ENCODE measurements at regions not wholly inside any gene's neighbourhood (a gene's known extent, or its start where the extent isn't known, plus 50 kb on each side); places are given as distances from the start of the nearest gene placed in this dataset.
"Not testable (repeated sequence)": the region's sequence is repeated elsewhere in the genome, so short reads cannot be mapped to it uniquely, and the experiment has no call there.

- no peak for DNase-seq
These were observed 1111.8 kb downstream of the TAF11L14 start for GRCh38 chr5:18745988-18746615.

GRCh38 chr5:18749763-18750162 is 1115.5 kb downstream of the TAF11L14 start:
- DNase-seq, result no peak

GRCh38 chr5:18752317-18752716 is 1118.1 kb downstream of the TAF11L14 start:
- DNase-seq, result no peak

DNA sequence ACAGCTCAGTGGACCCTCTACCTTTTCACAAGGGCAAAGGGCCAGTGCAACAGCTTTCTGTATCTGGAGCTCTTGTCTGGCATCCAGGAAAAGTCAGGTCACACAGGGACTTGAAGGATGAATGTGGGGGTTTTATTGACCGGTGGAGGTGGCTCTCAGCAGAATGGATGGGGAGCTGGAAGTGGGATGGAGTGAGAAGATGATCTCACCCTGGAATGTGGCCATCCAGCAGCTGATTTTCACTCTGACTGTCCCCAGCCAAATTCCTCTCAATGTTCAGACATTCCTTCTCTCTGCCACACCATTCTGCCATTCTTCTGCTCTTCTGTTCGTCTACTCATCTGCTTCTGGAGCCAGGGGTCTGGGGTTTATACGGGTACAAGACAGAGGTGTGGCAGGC is 1119.9 kb downstream of the TAF11L14 start:
- no peak for DNase-seq

- no peak for DNase-seq
These were observed 1127.5 kb downstream of the TAF11L14 start for GRCh38 chr5:18761801-18762200.

DNA sequence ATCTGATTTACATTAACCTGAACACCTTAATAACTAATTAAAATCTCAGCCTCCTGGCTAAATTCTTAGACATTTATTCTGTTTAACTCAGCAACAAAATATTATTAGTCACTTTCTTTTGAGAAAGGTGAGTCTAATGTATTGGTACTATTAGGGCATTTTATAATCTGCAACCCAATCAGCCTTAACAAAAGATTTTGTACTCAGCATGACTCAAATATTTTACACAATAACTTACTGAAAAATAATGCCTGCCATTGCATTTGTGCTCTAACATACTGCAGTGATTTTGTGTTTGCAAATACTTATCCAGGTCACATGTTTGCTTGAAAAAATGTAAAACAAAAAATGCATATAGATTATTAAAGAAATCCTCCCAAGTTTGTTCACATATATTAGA is 1129.9 kb downstream of the TAF11L14 start:
- no peak for DNase-seq

- DNase-seq, result no peak
These were observed 1131.0 kb downstream of the TAF11L14 start for GRCh38 chr5:18765304-18765703.

DNA sequence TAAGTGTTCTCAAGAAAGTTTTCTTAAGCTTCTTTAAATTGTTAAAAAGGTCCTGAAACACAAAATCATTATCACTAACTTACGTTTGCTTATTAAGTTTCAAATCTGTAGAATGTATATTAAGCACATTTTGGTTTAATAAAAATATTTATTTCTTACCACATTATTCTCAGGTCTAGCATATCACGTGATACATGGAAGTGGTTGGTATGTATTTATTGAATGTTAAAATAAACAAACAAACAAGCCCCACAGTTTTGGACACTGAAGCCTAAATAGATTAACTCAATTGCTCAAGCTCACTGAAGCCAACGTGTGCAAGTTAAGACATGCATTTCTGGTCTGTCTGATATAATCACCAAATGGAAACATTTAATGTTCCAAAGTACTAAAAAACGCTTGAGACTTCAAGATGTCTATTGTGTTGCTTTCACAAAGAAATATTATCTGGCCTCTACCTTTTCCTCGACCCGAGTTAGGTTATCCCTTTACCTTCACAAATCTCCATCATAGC is 1136.9 kb downstream of the TAF11L14 start:
- DNase-seq, result no peak

GRCh38 chr5:18772475-18772874 is 1138.2 kb downstream of the TAF11L14 start:
- no peak for DNase-seq

DNA sequence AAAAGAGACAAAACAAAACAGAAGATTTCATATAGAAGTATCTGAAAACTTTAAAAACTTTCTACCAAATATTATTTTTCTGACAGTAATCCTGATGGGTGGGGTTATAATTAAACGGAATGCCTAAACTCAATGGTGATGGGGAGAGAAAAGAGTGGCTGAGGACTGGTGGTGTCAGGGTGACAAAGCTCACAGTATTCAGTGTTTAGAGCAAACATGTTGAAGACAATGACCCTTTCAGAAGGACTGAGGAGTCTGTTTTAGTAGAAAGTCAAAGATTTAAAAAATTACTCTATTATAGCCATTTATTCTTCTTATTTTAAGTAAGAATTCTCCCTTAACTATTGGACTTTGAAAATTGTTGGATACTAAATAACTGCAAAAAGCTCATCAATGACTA is 1144.0 kb downstream of the TAF11L14 start:
- no peak for DNase-seq

GRCh38 chr5:18789218-18789998 is 1155.1 kb downstream of the TAF11L14 start:
- DNase-seq, result no peak

DNA sequence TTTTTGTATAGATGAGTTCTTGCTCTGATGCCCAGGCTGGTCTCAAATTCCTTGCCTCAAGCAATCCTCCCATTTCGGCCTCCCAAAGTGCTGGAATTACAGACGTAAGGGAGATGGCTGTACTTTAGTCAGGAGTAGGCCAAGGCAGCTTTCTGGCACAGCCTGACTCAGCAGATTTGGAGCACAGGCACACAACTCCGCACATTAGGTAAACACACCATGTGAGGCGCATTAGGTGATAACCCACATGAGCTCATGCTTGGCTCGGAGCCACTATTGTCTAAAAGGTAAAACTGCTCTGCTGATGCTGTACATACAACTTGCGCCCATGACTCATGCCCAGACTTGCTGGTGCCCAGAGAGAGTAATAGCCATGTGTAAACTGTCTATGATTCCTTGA is 1157.9 kb downstream of the TAF11L14 start:
- peak; percentile 18 for DNase-seq

GRCh38 chr5:18797222-18797621 is 1163.0 kb downstream of the TAF11L14 start:
- DNase-seq, result no peak

DNA sequence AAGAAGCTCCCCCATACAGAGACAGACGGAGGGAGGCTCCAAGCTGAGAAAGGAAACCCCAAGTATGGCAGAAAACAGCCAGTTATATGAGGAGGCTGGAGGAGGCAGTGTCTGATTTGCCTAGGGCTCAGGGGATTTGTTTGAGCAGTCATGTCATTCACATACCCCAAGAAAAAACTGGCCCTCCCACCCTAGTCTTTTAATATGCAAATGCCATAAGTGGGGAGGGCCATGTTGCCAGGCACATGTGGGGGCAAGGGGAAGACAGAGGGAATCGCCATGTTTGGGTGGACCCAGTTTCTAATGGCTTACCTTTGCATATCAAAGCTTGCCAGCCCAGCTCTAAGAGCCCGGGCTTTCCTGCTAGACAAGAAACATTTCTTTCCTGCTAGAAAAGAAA is 1163.8 kb downstream of the TAF11L14 start:
- no peak for DNase-seq

DNA sequence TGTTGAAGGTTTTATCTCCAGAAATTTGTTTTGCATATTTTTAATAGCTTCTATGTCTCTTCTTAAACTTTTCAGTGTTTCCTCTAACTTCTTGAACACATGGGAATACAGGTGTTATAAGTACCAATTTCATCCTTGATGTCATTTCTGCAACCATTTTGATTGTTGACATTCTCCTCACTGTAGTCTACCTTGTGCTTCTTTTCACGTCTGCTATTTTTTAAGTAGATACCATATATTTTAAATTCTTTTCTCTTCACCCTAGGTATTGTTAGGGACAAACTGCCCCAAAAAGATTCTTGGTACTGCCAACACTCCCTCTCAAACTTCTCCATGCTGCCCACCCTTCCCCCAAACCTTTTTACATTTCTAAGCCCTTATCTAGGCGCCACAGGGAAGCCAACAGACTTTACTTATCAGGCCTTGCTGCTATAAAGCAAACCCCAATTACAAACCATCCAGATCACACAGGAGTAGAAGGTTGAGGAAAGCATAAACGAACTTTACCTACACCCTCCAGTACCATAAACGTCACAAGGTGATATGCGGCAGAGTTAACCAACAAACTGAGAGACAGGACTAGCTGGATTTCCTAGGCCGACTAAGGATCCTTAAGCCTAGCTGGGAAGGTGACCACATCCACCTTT is 1165.3 kb downstream of the TAF11L14 start:
- no peak for DNase-seq

DNA sequence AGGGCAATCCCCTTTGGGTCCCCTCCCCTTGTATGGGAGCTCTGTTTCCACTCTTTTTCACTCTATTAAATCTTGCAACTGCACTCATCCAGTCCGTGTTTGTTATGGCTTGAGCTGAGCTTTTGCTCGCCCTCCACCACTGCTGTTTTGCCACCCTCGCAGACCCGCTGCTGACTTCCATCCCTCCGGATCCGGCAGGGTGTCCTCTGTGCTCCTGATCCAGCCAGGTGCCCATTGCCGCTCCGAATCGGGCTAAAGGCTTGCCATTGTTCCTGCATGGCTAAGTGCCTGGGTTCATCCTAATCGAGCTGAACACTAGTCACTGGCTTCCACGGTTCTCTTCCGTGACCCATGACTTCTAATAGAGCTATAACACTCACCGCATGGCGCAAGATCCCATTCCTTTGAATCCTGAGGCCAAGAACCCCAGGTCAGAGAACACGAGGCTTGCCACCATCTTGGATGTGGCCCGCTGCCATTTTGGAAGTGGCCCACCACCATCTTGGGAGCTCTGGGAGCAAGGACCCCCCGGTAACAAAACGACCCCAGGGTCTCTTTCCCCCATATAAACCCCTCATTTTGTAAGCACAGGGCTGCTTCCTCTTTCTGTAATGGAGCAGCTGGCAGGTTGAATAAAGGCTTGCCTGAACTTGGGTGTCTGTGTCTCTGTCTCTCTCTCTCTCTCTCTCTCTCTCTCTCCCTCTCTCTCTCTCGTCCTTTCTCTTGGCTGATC is 1166.2 kb downstream of the TAF11L14 start:
- no peak for DNase-seq

DNA sequence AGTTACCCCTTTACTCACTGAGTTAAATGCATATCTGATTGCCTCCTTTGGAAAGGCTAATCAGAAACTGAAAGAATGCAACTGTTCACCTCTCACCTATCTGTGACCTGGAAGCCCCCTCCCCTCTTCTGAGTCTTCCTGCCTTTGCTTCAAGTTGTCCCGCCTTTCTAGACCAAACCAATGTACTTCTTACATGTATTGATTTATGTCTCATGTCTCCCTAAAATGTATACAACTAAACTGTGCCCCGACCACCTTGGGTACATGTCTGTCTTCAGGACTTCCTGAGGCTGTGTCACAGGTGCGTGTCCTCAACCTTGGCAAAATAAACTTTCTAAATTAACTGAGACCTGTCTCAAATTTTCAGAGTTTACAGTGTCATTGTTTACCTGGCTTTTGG is 1167.2 kb downstream of the TAF11L14 start:
- DNase-seq, result not testable (repeated sequence)

GRCh38 chr5:18802336-18802735 is 1168.1 kb downstream of the TAF11L14 start:
- no peak for DNase-seq

DNA sequence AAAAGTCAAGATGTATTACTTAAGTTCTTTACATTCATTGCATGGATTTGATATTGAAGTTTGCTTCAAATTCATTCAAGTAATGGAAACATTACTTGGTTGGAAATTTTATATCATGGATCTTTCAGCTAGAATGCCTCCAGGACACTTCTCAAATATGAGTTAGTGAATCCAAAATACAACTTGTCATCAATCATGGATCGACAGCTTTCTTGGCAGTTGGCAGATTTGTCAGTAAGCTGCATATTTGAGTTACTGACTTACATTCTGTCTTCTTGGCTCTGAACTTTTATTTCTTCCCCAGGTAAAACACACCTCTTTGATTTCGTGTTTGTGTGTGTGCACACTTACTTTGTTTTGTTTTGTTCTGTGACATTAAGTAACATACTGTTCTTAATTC is 1171.1 kb downstream of the TAF11L14 start:
- no peak for DNase-seq

DNA sequence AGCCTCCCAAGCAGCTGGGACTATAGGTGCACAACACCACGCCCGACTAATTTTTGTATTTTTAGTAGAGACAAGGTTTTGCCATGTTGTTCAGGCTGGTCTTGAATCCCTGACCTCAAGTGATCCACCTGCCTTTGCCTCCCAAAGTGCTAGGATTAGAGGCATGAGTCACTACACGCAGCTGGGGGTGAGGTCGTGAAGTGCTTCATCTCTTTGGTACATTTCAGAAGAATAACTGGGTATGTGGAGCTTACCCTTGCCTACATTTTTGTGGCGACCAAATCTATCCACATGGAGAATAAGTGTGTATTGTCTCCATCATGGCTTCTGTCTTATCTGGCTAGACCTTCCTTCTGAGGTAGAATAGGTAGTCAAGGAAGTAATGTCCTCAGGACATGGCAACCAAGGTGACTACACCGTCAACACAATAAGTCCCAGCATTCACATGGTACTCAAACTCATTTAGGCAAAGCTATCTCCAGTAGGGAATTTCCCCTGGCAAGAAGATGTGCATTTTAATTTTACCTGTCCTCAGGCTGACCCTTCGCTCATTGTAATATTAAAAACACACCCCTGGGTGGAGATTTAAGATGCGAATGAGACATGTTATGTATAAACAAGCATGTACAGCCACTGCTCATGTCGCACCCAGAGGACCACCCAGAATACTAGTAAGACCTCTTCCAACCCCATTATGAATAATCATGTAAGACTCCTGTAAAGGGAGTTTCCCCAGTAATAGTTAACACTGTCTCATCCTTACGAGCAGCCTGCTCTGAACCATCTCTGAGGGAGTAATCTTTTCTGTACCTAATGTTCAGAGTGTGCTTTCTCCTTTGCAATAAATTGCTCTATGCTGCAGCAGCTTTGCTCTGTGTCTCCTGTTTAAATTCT is 1173.2 kb downstream of the TAF11L14 start:
- DNase-seq, result no peak

DNA sequence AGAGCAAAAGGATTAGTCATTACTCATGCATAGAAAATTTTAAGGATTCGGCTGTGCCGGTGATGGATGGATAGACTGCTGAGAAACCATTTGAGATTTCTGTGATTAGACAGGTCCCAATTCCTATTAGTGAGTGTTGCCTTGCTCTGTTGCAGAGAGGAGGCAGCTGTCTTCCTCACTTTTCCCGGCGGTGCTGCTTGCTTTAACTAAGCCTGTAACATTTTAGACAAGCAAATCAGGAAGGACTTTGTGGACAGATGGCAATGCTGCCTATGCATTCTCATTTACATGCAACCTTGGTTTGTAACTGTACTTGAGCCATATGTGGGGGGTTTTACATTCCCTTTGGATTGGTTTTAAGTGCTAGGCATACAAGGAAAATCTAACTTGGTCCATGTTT is 1176.3 kb downstream of the CDH18 start:
- DNase-seq, result peak; percentile 95

DNA sequence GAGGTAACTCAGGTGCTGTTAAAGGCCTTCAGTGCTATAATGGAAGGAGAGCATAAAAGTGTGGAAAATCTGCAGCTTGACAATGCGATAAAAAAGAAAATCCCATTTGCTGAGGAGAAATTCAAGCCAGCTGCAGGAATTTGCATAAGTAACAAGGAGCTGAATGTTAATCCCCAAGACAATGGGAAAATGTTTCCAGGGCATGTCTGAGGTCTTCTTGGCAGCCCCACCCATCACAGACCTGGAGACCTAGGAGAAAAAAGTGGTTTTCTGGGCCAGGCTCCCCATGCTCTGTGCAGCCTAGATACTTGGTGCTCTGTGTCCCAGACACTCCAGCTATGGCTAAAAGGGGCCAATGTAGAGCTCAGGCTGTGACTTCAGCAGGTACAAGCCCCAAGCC is 1159.6 kb downstream of the CDH18 start:
- no peak for DNase-seq

Data from NCI-H2171 (cell line).